ENCODE measurements at regions not wholly inside any gene's neighbourhood (a gene's known extent, or its start where the extent isn't known, plus 50 kb on each side); places are given as distances from the start of the nearest gene placed in this dataset.
"Not testable (repeated sequence)": the region's sequence is repeated elsewhere in the genome, so short reads cannot be mapped to it uniquely, and the experiment has no call there.

DNA sequence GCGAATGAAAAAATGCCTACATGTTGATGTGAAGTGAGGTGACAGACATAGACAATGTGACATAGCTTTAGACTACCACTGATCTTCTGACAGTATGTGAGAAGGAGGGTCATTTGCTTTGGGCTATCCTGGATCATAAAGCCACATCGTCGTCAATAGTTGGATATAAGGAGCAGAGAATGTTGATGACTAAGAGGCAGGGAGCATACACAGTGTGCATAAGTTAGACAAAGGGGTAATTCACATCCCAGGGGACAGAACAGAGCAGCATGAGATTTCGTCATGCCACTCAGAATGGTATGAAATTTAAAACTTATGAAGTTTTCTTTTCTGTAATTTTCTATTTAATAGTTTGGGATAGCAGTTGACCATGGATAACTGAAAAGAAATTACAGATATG lies 403.2 kb downstream of the DSC3 start:
- no peak for DNase-seq (ENCODE audit: low read depth in 2 of 3, low spot score in 2 of 3)

- no peak for DNase-seq (ENCODE audit: low read depth in 2 of 3, low spot score in 2 of 3)
Observed at GRCh38 chr18:30634249-30634648, 408.3 kb downstream of the DSC3 start.

DNA sequence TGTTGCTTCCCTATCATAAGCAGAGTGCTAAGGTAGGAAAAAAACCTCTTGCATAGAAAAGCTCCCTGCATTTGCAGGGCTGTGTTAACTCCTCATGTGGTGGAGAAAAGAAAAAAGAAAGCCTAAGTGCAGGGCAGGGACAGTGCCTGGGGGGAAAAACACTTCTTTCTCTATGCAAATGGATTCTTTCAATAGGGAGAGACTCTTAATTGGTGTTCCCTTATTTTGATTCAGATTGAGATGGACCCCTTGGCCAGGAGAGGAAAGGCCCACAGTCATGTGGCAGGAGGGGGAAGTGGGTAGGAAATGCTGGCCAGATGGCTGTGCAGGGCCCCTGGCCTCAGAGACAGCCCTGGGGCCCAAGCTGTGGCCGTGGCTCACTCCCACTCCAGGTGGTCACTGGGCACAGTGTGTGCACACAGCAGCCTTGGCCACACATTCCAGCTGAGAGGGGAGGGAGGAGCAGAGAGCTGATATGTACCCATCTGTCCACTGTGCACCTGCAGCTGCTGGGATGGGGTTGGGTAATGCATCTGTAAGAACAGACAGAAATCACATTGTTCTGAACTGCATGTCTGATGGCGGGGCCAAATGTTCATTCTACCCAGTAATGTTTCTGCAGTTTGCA lies 410.4 kb downstream of the DSC3 start:
- DNase-seq (ENCODE audit: low read depth in 2 of 3, low spot score in 2 of 3), result no peak

DNA sequence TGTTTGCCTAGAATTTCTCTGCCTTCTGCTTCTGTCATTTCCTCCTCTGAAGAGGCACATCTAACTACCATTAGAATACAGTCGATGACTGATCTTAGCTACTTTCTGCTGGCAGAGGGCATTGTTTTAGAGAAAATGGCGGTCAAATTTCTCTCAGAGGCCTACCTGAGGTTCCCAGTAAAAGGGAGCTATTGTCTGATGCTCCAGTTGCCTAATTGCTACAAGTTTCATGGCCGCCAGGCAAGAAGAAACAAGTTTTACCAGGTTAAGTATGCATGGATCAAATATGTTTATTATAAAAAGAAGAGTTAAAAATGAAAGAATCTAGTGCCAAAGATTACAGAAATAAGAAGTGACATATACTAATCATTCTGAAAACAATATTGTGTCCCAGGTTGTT lies 416.6 kb downstream of the DSC3 start:
- no peak for DNase-seq (ENCODE audit: low read depth in 2 of 3, low spot score in 2 of 3)

- no peak for DNase-seq (ENCODE audit: low read depth in 2 of 3, low spot score in 2 of 3)
Observed at GRCh38 chr18:30623401-30624065, 419.0 kb downstream of the DSC3 start.

DNA sequence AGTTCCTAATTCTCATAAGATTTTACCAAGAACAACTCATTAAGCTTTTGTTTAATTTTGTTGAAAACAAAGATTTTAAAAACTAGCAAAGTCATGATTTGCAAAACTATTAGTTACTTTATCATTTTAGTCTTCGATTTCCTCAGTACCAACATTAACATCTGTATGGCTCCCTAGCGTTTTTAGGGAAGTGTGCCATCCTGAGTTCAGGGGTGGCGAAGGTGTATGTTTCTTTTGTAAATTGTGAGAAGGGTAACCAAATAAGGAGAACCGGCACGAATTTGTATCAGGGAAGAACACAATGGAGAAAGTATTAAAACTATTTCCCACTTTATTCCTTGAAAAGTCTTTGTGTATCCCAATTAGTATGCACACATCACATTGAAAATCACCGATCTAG lies 419.9 kb downstream of the DSC3 start:
- no peak for DNase-seq (ENCODE audit: low read depth in 2 of 3, low spot score in 2 of 3)

DNA sequence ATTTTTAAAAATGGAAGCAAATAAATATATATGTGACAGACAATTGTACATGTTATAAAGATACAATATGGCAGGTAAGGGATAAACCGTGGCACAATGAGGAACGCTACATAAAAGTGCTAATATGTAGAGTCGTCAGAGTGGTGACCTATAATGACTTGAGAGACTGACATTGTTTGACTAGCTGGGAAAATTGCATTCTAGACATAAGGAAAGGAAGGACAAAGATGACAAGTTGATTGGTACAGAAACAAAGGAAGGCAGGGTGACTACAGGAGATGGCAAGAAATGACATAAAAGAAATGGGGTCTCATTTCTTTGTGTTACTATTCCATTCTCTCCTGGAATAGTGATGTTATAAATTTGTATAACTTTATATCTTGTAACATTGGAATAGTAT lies 420.4 kb downstream of the DSC3 start:
- DNase-seq (ENCODE audit: low read depth in 2 of 3, low spot score in 2 of 3), result no peak

GRCh38 chr18:30618567-30618966 lies 424.0 kb downstream of the DSC3 start:
- DNase-seq (ENCODE audit: low read depth in 2 of 3, low spot score in 2 of 3), result no peak

- DNase-seq (ENCODE audit: low read depth in 2 of 3, low spot score in 2 of 3), result no peak
Observed at GRCh38 chr18:30616414-30616813, 426.1 kb downstream of the DSC3 start.

DNA sequence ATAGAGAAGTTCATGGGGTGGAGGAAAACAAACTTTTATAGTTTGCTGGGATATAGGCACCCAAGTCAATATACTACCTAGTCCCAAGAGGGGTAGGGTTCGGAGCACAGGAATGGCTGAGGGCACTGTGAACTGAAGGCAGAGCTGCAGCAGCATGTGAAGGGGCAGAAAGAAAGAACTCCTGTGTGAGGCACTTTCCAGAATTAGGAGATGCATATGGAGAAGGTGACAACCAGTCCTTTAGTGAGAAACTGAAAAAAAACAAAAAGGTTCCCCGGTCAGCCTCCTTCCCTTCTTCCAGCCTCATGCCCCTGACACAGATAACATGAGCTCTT lies 429.1 kb downstream of the DSC3 start:
- DNase-seq (ENCODE audit: low read depth in 2 of 3, low spot score in 2 of 3), result no peak

- no peak for DNase-seq (ENCODE audit: low read depth in 2 of 3, low spot score in 2 of 3)
Observed at GRCh38 chr18:30601541-30601940, 441.0 kb downstream of the DSC3 start.

DNA sequence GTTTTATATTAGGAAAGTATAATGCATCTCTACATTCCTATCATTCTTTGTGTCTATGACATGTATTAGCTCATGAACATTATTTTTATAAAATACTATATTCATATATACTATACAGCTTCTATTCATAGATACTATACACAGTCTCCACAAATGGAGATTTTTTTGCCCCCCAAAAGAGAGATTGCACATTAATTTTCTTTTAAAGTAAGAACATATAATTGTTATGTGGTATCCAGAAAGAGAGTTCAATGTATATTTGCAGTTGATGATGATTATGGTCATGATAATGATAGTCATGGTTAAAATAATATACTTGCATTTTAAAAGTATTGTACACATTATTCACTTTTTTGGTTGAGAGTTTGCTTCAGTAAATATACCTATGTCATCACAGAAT lies 445.3 kb downstream of the DSC3 start:
- no peak for DNase-seq (ENCODE audit: low read depth in 2 of 3, low spot score in 2 of 3)

GRCh38 chr18:30596635-30597034 lies 445.9 kb downstream of the DSC3 start:
- no peak for DNase-seq (ENCODE audit: low read depth in 2 of 3, low spot score in 2 of 3)

GRCh38 chr18:30595942-30596341 lies 446.6 kb downstream of the DSC3 start:
- no peak for DNase-seq (ENCODE audit: low read depth in 2 of 3, low spot score in 2 of 3)

DNA sequence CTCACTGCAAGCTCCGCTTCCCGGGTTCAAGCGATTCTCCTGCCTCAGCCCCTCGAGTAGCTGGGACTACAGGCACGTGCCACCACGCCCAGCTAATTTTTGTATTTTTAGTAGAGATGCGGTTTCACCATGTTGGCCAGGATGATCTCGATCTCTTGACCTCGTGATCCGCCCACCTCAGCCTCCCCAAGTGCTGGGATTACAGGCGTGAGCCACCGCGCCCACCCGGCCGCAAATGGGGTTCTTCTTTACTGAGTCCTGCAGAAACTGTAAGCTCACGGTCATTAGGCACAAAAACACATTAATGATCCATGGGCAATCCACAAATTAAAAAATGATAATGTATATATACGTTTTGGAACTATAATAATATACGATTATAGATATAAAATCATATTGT lies 447.6 kb downstream of the DSC3 start:
- not testable (repeated sequence) for DNase-seq (ENCODE audit: low read depth in 2 of 3, low spot score in 2 of 3)

DNA sequence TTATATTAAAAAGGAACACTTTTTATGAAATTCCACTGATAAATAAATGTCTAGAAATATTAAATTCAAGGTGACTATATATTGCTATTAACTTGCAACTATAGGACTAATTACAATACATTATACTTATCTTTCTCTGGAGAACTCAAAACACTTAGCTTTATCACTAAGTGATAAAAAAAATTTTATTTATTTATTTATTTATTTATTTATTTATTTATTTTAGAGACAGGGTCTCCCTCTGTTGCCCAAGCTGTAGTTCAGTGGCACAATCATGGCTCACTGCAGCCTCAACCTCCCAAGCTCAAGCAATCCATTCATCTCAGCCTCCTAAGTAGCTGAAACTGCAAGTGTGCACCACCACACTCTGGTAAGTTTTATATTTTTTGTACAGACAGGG lies 451.1 kb downstream of the DSC3 start:
- no peak for DNase-seq (ENCODE audit: low read depth in 2 of 3, low spot score in 2 of 3)

GRCh38 chr18:30588673-30589164 lies 453.8 kb downstream of the DSC3 start:
- no peak for DNase-seq (ENCODE audit: low read depth in 2 of 3, low spot score in 2 of 3)

GRCh38 chr18:30583768-30584167 lies 458.8 kb downstream of the DSC3 start:
- DNase-seq (ENCODE audit: low read depth in 2 of 3, low spot score in 2 of 3), result no peak

DNA sequence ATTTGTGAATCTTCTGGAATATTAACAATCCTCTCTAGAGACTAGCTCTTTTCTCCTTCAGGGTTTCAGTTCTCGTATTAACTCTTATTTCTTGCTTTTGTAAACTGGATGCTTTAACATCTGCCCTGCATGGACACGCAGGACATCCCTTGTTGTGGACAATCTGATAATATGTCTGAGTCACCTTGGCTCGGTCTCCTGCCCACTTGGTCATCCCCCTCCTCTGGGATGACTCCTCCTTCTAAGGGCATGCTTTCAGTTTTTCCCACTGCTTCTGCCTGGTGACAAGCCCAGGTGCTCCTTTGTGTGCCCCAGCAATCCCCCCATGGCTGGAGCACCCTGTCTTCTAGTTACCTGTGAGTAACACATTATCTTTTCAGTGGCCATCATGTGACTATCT lies 460.5 kb downstream of the DSC3 start:
- no peak for DNase-seq (ENCODE audit: low read depth in 2 of 3, low spot score in 2 of 3)

DNA sequence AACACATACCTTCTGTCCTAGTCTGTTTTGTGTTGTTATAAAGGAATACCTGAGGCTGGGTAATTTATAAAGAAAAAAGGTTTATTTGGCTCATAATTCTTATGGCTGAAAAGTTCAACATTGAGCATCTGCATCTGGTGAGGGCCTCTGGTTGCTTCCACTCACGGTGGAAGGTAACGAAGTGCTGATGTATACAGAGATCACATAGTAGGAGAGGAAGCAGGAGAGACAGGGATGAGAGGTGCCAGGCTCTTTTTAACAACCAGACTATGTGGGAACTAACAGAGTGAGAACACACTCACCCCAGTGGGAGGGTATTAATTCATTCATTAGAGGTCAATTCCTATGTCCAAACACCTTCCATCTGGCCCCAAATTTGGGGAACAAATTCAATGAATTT lies 463.8 kb downstream of the DSC3 start:
- no peak for DNase-seq (ENCODE audit: low read depth in 2 of 3, low spot score in 2 of 3)

- DNase-seq (ENCODE audit: low read depth in 2 of 3, low spot score in 2 of 3), result no peak
Observed at GRCh38 chr18:30572214-30572613, 470.3 kb downstream of the DSC3 start.

GRCh38 chr18:30568333-30568732 lies 474.2 kb downstream of the DSC3 start:
- no peak for DNase-seq (ENCODE audit: low read depth in 2 of 3, low spot score in 2 of 3)

DNA sequence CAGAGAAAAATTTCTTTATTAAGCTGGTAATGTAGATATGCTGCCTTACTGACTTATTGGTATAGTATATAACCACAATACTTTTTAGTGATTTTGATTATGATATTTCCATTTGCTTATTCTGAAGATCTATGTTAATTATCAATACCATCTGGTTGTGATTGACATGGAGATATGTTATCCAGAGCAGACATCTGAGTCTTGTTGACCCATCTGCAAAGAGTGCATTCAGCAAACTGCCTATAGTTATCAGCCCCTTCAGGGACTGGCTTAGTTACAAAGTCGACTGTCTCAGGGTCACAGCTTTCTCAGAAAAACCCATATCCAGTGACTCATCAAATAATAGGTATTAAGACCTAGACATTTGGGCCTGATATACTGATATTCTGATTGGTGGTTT lies 475.7 kb downstream of the DSC3 start:
- no peak for DNase-seq (ENCODE audit: low read depth in 2 of 3, low spot score in 2 of 3)

Data from hematopoietic multipotent progenitor cell (in vitro differentiated cells).